Fibroblast of lung (primary cell): ENCODE measurements at regions not wholly inside any gene's neighbourhood (a gene's known extent, or its start where the extent isn't known, plus 50 kb on each side); places are given as distances from the start of the nearest gene placed in this dataset.

Experiments used
- EZH2 ChIP-seq: IDR thresholded peaks from 2 replicates; pipeline ENCODE4 v1.5.1; 2012; ENCODE audit warnings: low read length, control low read depth, mild to moderate bottlenecking; ENCODE audit errors: missing control alignments
- TF ChIP-seq, protein P1 (sequence below), 2 donors: IDR thresholded peaks in 1 of 2; conservative IDR thresholded peaks in 1 of 2; 1 replicate in 1 of 2; 2 replicates in 1 of 2; pipeline ENCODE4 v1.5.1; 2011 to 2012; ENCODE audit warnings: low read length in 2 of 2, control low read depth in 1 of 2, inconsistent platforms in 1 of 2, low read depth in 1 of 2, mild to moderate bottlenecking in 1 of 2

DNA sequence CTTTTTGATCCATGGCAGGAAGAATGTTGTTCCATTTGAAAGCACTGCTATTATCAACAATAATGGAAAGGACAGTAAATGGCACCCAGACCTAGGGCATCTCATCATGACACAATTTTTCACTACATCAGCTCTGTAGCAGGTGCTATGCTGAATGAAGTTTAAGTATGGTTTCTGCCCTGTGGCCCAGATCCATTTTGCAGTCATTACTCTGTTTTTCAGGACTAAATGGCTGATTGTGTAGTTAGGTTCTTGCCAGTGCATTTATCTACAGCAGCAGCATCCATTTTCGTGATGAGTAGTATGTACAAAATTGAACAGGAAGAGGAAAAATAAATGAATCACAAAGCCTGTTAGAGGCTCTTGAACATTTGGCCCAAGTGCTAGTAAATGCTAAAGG is 270.5 kb upstream of the CD180 start:
- TF ChIP-seq, protein P1, sequence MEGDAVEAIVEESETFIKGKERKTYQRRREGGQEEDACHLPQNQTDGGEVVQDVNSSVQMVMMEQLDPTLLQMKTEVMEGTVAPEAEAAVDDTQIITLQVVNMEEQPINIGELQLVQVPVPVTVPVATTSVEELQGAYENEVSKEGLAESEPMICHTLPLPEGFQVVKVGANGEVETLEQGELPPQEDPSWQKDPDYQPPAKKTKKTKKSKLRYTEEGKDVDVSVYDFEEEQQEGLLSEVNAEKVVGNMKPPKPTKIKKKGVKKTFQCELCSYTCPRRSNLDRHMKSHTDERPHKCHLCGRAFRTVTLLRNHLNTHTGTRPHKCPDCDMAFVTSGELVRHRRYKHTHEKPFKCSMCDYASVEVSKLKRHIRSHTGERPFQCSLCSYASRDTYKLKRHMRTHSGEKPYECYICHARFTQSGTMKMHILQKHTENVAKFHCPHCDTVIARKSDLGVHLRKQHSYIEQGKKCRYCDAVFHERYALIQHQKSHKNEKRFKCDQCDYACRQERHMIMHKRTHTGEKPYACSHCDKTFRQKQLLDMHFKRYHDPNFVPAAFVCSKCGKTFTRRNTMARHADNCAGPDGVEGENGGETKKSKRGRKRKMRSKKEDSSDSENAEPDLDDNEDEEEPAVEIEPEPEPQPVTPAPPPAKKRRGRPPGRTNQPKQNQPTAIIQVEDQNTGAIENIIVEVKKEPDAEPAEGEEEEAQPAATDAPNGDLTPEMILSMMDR (conservative IDR thresholded peaks at IDR 0.05 in 1 of 2, IDR thresholded peaks at IDR 0.05 in 1 of 2; ENCODE audit: low read depth in 1 of 2, low read length in 2 of 2): no peak
- no peak for TF ChIP-seq EZH2
